PC-3 (cell line): ENCODE measurements at regions not wholly inside any gene's neighbourhood (a gene's known extent, or its start where the extent isn't known, plus 50 kb on each side); places are given as distances from the start of the nearest gene placed in this dataset.
A peak's percentile ranks its signal among the peaks of the same experiment; 100 is the strongest.

Experiments used
- ATAC-seq: fragments of 200-7000 bp; cut with Tn5 transposase; 2 replicates; pipeline ENCODE4 v1.9.1; 2020; ENCODE audit warnings: mild to moderate bottlenecking, moderate library complexity
- BruUV-seq: library from RNA; stranded (reverse); fragments of 400-500 nt; replicated peaks from 2 replicates; lab custom pipeline; 2021; lab: Mats Ljungman, UMichigan
- CTCF ChIA-PET: fragments of 300-600 bp; sonication (Branson Sonifier 250); formaldehyde crosslinking; loops from one replicate; lab custom pipeline; 2022; ENCODE audit warnings: antibody characterized with exemption; lab: Charles Lee
- POLR2A ChIA-PET: fragments of 300-600 bp; sonication (Branson Sonifier 250); formaldehyde crosslinking; loops from one replicate; lab custom pipeline; 2022; ENCODE audit warnings: antibody characterized with exemption; ENCODE audit not compliant: unreplicated experiment; lab: Charles Lee
- DNase-seq: peaks from one replicate; pipeline ENCODE4 v3.0.0-alpha.2; 2015
- H2AFZ ChIP-seq: fragments of 300-600 bp; sonication (generic); 2 replicates; pipeline ENCODE4 v1.6.0; 2016; ENCODE audit warnings: antibody characterized with exemption, low read length
- H3F3A ChIP-seq: fragments of 300-600 bp; sonication (generic); one replicate; pipeline ENCODE4 v1.6.0; 2017; ENCODE audit warnings: antibody characterized with exemption, low read length, control low read depth, mild to moderate bottlenecking; ENCODE audit not compliant: unreplicated experiment
- H3K27ac ChIP-seq: fragments of 300-600 bp; sonication (generic); 2 replicates; pipeline ENCODE4 v1.5.1; 2016; ENCODE audit warnings: mild to moderate bottlenecking, low read length
- H3K27me3 ChIP-seq: fragments of 300-600 bp; sonication (generic); 2 replicates; pipeline ENCODE4 v1.6.1; 2016; ENCODE audit warnings: low read length, mixed read lengths
- H3K36me3 ChIP-seq: fragments of 300-600 bp; sonication (generic); 2 replicates; pipeline ENCODE4 v1.6.1; 2016; ENCODE audit warnings: low read depth, mixed run types, low read length, mixed read lengths
- H3K4me1 ChIP-seq: fragments of 300-600 bp; sonication (generic); 2 replicates; pipeline ENCODE4 v1.5.1; 2016; ENCODE audit warnings: low read length; ENCODE audit not compliant: insufficient read depth
- H3K4me2 ChIP-seq: fragments of 300-600 bp; sonication (generic); 2 replicates; pipeline ENCODE4 v1.6.0; 2016; ENCODE audit warnings: low read length
- H3K4me3 ChIP-seq: fragments of 300-600 bp; sonication (generic); 2 replicates; pipeline ENCODE4 v1.5.1; 2016; ENCODE audit warnings: mild to moderate bottlenecking, low read length, mixed read lengths
- H3K79me2 ChIP-seq: fragments of 300-600 bp; sonication (generic); 2 replicates; pipeline ENCODE4 v1.6.1; 2017; ENCODE audit warnings: low read length, mixed read lengths
- H3K9ac ChIP-seq: fragments of 300-600 bp; sonication (generic); 2 replicates; pipeline ENCODE4 v1.6.0; 2016; ENCODE audit warnings: mild to moderate bottlenecking, low read length
- H3K9me2 ChIP-seq: fragments of 300-600 bp; sonication (generic); replicated peaks from 2 replicates; pipeline ENCODE4 v1.6.1; 2016; ENCODE audit warnings: mixed run types, low read length, mixed read lengths
- H3K9me3 ChIP-seq: fragments of 300-600 bp; sonication (generic); 2 replicates; pipeline ENCODE4 v1.6.1; 2016; ENCODE audit warnings: low read length, mixed read lengths
- H4K20me1 ChIP-seq: fragments of 300-600 bp; sonication (generic); 2 replicates; pipeline ENCODE4 v1.6.1; 2016; ENCODE audit warnings: low read length, mixed read lengths
- EZH2 ChIP-seq: fragments of 300-600 bp; sonication (generic); IDR thresholded peaks from one replicate; pipeline ENCODE4 v1.6.1; 2017; ENCODE audit warnings: antibody characterized with exemption, mild to moderate bottlenecking, low read length; ENCODE audit not compliant: unreplicated experiment
- EZH2phosphoT487 ChIP-seq: fragments of 300-600 bp; sonication (generic); IDR thresholded peaks from 2 replicates; pipeline ENCODE4 v1.6.1; 2018; ENCODE audit warnings: mild to moderate bottlenecking, antibody characterized with exemption, low read length, borderline replicate concordance
- intact Hi-C: fragments of 100-400 bp; cut with micrococcal nuclease; formaldehyde crosslinking; loops from 2 replicates; pipeline ENCODE4 v1.9.0; 2023
- TF ChIP-seq, protein P1 (sequence below): fragments of 300-600 bp; sonication (generic); conservative IDR thresholded peaks from 2 replicates; pipeline ENCODE4 v1.5.1; 2017; ENCODE audit warnings: antibody characterized with exemption, low read depth, mild to moderate bottlenecking, low read length

DNA sequence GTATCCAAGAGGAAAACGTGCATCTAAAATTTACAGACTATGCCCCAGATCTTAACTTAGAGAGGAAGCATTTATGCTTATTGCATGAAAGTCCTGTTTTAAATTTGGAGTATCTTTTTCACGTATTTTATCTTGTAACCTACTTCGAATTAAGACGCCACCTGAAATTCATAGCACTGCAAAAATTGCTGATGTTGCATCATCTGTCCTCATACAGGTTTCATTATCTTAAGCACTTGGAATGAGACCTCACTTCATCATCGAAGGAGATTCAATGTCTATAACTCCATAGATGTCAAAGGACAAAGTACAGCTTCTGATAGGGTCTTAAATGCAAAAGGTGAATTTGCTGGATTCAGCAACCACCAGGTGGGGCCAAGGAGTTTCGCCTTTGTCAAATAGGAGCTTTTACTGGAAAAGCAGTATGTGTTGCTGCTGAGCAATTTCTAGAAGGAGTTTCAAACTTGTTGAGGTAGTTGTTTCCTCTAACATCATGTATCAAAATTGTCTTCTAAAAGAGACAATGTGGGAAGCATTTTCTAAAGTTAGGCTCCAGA, 106.4 kb upstream of the CCDC85A start:
- Histone ChIP-seq H3K79me2 (no peaks in the 10 kb centered on the region), H3F3A (no peaks in the 10 kb centered on the region), H3K9me2 (no peaks in the 10 kb centered on the region), H3K27ac (no peak overlapping the region), H3K27me3 (peaks cover 48% of the 10 kb centered on the region), H4K20me1 (no peaks in the 10 kb centered on the region), H2AFZ (no peak overlapping the region), H3K4me2 (no peak overlapping the region), H3K4me3 (no peak overlapping the region), H3K36me3 (no peaks in the 10 kb centered on the region), H3K9ac (no peak overlapping the region), H3K9me3 (no peaks in the 10 kb centered on the region), H3K4me1 (no peaks in the 10 kb centered on the region)
- TF ChIP-seq EZH2 = no peak
- TF ChIP-seq, protein P1, sequence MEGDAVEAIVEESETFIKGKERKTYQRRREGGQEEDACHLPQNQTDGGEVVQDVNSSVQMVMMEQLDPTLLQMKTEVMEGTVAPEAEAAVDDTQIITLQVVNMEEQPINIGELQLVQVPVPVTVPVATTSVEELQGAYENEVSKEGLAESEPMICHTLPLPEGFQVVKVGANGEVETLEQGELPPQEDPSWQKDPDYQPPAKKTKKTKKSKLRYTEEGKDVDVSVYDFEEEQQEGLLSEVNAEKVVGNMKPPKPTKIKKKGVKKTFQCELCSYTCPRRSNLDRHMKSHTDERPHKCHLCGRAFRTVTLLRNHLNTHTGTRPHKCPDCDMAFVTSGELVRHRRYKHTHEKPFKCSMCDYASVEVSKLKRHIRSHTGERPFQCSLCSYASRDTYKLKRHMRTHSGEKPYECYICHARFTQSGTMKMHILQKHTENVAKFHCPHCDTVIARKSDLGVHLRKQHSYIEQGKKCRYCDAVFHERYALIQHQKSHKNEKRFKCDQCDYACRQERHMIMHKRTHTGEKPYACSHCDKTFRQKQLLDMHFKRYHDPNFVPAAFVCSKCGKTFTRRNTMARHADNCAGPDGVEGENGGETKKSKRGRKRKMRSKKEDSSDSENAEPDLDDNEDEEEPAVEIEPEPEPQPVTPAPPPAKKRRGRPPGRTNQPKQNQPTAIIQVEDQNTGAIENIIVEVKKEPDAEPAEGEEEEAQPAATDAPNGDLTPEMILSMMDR = peak; percentile 84
- no peak for TF ChIP-seq EZH2phosphoT487
- ATAC-seq (peak; percentile 49; the same call in 1 of the 2 replicates), DNase-seq (peak; percentile 68)
- no TSS peak for BruUV-seq
- intact Hi-C loops = loop anchor here (1.0 to 2.0 kb wide), 2 partner anchors 55 to 1439 kb away; no protein-coding TSS in a partner anchor
- CTCF ChIA-PET = interaction anchor here (1.1 kb wide), 1 partner anchor 53 kb away, joined by 8 read pairs; no protein-coding TSS in a partner anchor
- POLR2A ChIA-PET = no interaction called here

DNA sequence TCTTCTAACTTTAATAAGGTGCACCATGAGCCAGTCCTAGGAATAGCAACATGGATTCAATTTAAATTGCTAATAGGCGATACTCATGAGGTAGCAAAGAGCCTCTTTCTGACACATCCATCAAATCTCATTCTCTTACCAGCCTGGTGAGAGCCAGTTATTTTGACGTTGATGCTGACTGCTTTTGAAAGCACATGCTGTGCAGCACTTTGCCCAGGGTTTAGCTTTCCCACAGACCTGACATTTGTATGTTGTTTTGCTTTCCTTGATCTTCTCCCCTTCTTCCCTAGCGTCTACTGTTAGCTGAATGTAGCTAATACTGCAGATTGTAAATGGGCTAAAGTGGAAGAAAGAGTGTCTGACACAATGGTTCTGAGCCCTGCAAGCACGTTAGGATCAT, 101.1 kb upstream of the CCDC85A start:
- Histone ChIP-seq H3K4me3 (no peak overlapping the region), H3K27ac (no peak overlapping the region), H3K9me3 (no peaks in the 10 kb centered on the region), H3K36me3 (no peaks in the 10 kb centered on the region), H2AFZ (no peak overlapping the region), H3K4me2 (no peak overlapping the region), H4K20me1 (no peaks in the 10 kb centered on the region), H3K27me3 (peaks cover 21% of the 10 kb centered on the region), H3F3A (no peaks in the 10 kb centered on the region), H3K4me1 (peaks cover 6% of the 10 kb centered on the region; the same call in 1 of the 2 replicates), H3K79me2 (no peaks in the 10 kb centered on the region), H3K9me2 (no peaks in the 10 kb centered on the region), H3K9ac (no peak overlapping the region)
- CTCF ChIA-PET = no interaction called here
- POLR2A ChIA-PET = no interaction called here
- TF ChIP-seq EZH2 (no peak), EZH2phosphoT487 (no peak)
- TF ChIP-seq, protein P1 = no peak
- intact Hi-C loops = no loop called here
- ATAC-seq (no peak), DNase-seq (no peak)
- no TSS peak for BruUV-seq

DNA sequence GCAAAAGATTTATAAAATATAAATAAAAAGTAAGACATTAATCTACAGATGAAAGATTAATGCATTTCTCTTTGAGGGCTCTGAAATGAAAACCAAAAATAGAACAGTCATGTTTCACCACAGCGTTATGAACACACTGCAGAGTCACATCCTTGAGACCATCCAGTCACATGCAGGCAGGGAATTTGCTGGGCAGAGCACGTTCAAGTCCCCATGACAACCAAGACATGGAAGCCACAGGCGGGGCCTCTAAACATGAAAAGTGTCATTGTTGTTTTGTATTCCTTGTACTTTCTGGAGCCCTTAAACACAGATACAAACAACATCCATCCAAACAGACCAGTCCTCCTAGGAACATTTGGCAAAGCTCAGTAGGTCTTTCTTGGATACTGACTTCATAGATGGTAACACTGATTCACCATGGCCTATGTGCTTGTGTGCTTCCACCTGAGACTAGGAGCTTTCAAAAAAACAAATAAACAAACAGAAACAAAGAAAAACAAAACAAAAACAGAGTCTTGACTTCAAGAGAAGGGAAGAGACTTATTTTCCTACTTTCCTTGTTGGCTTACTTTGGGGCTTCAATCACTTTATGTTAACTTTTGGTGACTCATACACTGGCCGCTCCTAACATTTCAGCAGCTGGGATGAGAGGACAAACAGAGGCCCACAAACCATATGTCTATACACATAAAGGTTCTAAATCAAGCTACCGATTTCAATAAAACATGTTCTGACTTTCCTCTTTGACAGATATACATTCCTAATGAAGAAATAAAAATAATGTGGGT, 99.5 kb upstream of the CCDC85A start:
- H2AFZ ChIP-seq = no peak overlapping the region
- TF ChIP-seq, protein P1 = no peak
- no peak for TF ChIP-seq EZH2phosphoT487
- TF ChIP-seq EZH2 = no peak
- no peaks in the 10 kb centered on the region for H3K36me3 ChIP-seq
- intact Hi-C loops = no loop called here
- no peak overlapping the region for H3K4me3 ChIP-seq
- no peak overlapping the region for H3K9ac ChIP-seq
- peak; percentile 63 for DNase-seq
- H3F3A ChIP-seq = no peaks in the 10 kb centered on the region
- peaks cover 6% of the 10 kb centered on the region; the same call in 1 of the 2 replicates for H3K4me1 ChIP-seq
- peaks cover 16% of the 10 kb centered on the region for H3K27me3 ChIP-seq
- H3K9me2 ChIP-seq = no peaks in the 10 kb centered on the region
- H3K79me2 ChIP-seq = no peaks in the 10 kb centered on the region
- no peaks in the 10 kb centered on the region for H3K9me3 ChIP-seq
- ChIA-PET CTCF (no interaction called here), POLR2A (no interaction called here)
- no peaks in the 10 kb centered on the region for H4K20me1 ChIP-seq
- peak; percentile 89 for ATAC-seq
- no TSS peak for BruUV-seq
- no peak overlapping the region for H3K27ac ChIP-seq
- peak overlapping the region; percentile 26; the same call in 1 of the 2 replicates for H3K4me2 ChIP-seq
